GM18519 (cell line): ENCODE measurements at regions not wholly inside any gene's neighbourhood (a gene's known extent, or its start where the extent isn't known, plus 50 kb on each side); places are given as distances from the start of the nearest gene placed in this dataset.
"Not testable (repeated sequence)": the region's sequence is repeated elsewhere in the genome, so short reads cannot be mapped to it uniquely, and the experiment has no call there.

Experiments used
- ATAC-seq: cut with Tn5 transposase; IDR thresholded peaks from one replicate; pipeline ENCODE4 v1.9.1; 2021; ENCODE audit warnings: mild to moderate bottlenecking, moderate library complexity; ENCODE audit not compliant: unreplicated experiment, low FRiP score

DNA sequence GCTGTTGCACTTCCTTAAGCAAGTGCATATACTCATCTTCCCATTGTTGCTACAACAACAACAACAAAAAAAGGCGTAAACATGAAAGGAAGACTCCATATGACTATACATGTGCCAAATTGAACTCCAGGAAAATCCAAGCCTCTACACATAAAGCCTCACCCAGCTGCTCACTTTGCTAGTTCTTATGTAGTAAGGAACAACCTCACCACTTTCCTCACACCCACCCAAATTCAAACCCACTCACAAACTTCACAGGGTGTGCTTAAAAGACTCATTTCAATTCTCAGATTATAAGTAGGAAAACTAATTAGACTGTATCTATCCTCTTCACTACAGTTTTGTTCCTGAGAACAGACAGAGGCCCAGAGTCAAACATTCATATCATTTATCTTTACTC is 671.1 kb upstream of the INTU start:
- no peak for ATAC-seq

DNA sequence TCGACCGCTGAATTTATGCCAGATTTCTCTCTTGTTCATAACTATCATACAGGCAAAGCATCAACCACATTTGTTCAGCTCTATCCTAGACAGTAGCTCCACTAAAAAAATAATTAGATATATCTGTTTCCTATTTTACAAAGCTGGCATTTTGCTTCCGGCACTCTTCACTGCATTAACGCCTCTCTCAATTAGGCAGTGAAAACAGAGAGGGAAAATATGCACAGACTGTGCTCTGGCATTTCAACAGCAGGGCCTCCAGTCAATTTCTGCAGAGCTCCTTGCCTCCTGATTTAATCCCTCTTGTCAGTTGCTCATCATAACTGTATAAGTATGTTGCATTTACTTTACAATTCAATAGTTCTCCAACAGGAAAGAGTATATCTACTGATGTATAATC is 666.9 kb upstream of the INTU start:
- ATAC-seq = no peak

DNA sequence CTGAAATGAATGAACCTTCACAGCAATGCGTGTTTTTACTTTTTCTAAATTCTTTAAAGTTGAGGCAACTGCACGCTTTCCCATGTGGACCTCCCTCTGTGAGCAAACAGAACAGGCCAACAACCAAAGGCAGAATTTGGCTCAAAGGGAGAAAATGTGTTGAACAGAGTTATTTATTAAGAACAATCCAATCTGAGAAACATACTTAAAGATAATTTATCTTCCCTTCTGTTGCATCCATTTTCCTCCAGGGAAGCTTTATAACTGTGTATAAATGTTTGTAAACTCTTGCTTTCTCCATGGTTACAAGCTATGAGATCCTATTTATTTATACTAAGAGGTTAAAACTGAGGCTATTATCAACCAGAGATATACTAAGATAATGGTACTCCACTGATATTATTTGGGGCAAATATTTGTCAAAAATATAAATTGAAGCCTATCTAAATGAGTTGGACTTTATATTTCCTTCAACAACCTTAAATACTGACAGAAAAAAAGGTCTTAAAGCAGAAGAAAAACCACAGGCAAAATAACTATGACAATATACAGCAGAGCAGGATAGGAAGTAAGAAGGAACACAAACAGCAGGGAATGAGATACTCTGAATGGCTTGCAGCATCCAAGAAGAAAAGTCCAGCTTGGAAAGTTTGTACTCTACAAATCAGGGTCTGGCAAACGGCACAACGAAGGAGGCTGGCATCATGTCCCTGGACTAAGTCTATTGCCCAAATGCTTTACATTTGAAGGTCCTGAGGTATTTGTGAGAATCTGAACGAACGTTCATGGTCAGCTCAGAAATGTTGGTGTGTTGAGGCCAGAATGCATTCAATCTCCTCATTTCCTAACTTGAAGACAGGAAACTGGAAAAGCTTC is 663.2 kb upstream of the INTU start:
- no peak for ATAC-seq

DNA sequence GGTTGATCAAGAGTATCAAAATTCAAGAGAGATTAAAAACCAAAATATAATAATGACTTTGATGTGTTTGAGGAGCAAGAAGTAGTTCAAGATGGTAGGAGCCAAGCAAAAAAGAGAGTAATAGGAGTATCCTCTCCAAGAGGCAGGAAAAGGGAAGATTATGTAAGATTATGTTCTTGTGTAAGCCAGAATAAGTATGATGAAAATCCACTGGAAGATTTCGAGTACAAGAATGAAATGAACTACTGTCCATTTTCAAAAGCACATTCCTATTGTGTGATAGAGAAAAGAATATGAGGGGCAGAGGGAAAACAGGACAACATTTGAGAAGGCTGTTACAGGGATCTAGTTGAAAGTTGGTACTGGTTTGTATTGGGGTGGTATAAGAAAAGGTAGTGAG is 659.6 kb upstream of the INTU start:
- no peak for ATAC-seq

DNA sequence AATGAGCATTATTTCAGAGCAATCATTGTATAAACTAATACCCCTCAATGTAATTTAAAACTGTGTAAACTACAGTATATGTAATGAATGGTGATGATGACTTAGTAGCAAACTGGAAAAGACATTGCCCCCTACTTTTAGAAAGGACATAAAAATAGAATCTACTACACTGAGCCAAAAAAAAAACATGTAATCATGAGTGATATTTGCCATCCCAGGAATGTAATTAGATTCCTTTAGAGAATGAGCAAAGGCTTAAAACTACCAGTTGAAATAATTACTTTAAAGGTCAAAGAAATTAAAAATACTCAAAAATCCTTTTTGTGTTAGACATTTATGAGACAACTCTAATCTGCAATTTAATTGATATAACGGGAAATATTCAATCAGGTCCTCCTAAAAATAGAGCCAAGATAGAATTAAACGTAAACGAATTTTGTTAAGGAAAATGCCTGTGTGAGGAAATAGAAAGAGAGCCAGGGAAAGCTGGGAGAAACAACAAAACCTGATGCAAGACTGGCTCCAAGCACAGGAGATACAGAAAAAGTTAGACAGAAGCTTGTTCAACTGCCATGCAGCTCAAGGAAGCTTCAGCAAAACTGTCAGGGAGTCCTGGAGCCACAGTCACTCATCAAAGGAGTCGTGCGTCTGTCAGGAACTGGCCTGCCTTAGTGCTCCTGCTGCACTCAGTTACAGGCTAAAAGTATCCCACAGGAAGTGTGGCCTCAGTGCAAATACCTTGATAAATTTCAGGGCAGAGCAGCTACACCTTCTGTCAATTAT is 655.7 kb upstream of the INTU start:
- no peak for ATAC-seq

DNA sequence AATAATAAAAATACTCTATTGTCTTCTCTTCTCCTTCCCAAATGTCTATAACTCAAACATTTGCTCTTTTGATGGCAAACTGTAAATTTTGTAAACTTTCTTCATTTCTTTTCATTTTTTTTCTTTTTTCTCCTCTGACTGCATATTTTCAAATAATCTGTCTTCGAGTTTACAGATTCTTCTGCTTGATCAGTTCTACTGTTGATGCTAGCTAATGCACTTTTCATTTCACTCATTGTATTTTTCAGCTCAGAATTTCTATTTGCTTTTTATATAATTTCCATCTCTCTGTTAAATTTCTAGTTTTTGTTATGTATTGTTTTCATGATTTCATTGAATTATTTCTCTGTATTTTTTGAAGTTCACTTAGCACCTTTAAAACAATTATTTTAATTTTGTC is 646.8 kb upstream of the INTU start:
- no peak for ATAC-seq

DNA sequence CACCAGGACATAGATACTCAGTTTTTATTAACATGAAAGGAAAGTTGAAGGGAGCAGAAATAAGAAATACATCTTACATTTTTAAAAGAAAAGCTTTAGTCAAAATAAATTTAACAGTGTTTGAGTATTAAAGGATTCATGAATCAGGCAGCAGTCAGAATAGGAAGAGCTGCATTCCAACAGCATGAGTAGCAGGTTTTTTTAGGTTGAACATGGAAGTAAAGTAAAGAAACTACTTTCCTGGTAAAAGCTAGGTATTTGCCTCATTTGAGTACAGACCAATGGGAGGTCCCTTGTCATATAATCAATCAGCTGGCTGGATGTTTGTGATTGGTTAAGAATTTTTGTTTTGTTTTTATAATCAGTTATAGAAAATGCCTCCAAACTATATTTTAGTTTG is 645.9 kb upstream of the INTU start:
- ATAC-seq = no peak

DNA sequence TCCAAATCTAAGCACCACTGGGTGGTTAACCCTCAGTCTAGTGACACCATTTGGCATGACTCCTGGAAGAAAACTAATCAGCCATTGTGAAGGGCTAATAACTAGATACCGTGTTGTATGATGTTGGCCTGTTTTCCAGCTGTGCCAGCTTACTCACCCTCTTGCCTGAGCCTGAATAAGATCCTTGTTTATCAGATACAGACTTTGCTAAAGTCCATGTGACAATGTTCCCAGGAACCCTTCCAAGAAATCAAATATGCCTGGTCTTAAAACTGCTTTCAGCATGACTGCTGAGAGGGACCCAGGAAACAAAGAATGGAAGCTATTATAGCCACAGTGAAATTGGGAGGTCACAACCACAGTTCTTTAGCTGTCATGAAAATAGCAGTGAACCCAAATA is 640.8 kb upstream of the INTU start:
- ATAC-seq = no peak

DNA sequence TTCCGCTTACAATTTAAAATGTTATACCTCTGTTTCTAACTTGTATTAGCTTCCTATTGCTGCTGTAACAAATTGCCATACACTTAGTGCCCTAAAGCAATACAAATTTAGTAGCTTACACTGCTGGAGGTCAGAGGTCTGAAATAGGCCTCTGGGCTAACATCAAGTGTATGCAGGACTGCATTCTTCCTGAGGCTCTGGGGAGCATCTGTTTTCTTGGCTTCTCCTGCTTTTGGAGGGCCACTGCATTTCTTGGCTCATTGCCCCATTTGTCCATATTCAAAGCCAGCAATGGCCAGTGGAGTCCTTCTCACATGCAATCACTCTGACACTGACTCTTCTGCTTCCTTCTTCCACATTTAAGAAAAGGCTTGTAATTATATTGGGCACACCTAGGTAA is 639.8 kb upstream of the INTU start:
- no peak for ATAC-seq

DNA sequence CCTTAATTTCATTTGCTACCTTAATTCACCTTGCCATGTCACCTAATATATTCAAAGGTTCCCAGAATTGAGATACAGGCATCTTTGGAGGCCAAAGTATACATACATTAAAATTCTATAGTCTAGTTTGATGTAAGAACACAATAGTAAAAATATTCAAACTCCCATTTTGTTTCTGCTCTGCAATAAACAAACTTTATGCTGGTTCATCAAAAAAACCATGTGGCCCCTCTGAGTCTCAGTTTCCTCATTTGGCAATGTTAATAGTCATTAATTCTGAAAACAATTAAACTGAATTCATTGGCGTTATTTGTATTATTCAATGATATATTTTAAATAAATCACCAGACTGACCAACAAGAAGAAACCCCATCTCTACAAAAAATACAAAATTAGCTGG is 639.4 kb upstream of the INTU start:
- no peak for ATAC-seq

DNA sequence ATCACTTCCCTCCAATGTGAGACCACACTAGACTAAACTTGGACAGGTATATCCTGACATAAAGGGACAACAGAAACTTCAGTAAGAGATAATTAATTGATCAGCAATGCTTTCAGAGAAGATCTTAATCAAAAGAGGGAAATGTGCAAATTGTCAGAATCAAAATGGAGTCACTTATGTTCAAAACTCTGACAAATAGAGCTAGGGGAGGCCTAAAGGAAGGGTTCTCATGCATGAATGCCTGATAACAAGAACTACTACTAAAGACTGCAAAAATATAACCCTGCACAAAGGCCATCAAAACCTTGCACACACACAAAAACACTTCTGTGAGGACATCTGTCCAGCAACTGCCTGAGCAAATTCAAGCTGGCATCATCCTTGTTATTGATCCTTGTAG is 637.5 kb upstream of the INTU start:
- ATAC-seq = no peak

DNA sequence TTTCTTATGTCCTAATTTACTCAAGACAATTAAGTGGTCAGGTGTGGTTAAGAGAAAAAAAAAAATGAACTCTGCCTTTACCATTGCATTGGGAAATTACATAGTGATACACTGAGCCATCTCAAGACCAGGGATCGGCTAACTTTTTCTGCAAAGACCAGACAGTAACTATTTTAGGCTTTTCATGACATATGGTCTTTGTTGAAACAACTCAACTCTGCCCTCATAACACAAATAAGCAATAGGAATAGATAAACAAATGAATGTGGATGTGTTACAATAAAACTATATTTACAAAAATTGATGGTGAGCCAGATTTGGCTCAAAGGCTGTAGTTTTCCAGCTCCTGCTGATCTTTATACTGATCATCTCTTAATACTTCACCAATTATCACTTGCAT is 632.6 kb upstream of the INTU start:
- no peak for ATAC-seq

DNA sequence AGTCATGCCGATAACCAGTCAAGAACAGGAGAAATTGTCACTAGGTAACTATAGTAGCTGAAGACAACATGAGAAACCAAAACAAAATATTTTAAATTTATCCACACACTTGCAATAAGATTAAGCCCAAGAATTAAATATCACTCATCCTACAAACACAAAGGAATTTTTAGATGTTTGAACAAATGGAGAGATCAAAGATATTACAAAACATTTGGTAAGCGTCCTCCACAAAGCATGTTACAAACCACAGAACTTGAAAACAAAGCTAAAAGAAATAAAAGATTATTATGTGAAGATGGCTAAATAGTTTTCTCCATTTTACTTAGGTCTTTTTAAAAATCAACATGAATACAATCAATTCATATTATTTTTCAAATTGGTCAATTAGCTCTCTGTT is 631.9 kb upstream of the INTU start:
- ATAC-seq = no peak

DNA sequence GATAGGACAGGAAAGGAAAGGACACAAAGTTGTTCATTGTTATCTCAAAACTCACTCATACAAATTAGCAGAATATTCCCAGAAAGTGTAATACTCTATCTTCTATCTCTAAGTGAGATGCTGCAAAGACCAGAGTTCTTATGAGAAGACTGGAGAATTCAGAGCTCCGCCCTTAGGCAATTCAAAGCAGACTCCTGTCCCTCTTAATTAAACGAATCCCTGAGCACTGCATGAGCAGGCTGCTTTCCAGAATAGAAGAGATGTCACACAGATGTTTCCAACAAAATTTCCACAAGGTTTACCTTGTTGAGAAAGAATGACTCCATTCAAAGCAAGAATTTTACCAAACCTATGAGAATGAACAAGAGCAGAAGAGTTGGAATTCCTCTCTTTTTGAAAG is 630.8 kb upstream of the INTU start:
- no peak for ATAC-seq

DNA sequence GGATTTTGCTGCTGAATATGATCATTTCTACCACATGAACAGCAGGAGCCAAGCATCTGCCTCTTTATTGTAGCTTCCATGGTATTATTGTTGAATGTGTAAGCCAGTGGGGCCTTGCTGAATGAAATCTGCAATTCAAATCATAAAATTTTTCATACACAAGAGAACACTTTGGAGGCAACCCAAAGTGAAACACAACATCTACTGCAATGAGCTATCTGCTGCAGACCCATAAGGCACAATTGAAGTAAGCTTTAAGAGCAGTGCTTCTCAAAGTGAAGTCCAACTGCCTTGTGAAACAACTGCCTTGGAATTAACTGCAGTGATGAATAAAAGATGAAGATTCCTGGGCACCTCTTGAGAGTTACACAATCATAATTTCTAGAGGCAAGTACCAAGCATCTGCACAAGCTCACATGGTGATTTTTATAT is 626.3 kb upstream of the INTU start:
- ATAC-seq = no peak

DNA sequence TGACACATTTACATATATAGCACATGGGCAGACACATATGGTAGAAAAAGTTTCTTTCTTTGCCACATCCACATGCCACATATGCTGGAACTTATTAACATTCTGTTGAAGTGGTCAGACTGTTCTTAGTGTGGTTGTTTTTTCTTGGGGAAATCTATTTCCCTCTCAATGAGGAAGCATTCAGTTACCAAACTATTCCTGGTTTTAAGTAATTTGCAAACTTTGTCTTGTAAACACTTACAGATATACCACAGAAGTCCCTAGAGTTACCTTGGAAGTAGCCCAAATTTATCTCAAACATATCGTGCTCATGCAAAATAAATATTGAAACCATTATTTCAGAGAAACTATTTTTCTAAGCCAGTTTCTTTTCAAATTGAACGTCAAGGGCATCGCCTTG is 625.5 kb upstream of the INTU start:
- ATAC-seq = no peak

DNA sequence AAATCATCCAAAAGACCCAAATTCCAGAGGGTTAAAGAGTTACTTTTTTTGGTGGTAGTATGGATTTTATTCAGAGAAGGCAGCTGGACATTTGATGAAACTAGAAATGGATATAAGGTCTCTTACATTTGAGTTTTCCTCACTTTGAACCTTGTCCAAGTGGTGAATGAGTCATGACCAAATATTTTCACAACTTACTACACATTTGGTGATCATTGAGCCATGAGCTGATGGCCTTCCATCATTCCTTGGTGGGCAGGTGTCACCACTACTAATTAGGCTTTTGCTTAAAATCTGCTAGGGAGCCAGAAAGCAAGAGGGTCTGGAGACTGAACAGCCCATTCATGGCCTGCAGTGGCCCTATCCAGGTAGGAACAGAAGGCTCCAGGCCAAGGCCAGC is 620.2 kb upstream of the INTU start:
- ATAC-seq = no peak

DNA sequence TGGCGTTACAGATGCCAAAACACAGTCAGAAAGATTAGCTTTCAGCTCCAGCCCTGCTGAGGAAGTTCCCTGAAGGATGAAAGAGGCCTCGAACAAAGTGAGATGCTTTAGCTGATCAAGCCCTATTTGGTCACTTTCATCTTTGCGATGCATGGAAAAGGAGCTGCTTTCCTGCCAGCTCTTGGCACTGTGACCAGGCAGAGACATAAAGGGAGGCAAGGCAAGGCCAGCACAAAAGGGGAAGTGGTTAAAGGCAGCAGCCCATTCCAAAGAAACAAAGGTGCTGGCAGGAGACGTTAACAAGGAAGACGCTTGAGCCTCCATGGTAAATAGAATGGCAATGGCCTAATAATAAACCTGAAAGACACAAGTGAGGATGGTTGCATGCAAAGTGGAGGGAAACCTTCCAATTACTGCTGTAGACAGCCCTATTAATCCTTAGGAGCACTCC is 617.1 kb upstream of the INTU start:
- no peak for ATAC-seq

DNA sequence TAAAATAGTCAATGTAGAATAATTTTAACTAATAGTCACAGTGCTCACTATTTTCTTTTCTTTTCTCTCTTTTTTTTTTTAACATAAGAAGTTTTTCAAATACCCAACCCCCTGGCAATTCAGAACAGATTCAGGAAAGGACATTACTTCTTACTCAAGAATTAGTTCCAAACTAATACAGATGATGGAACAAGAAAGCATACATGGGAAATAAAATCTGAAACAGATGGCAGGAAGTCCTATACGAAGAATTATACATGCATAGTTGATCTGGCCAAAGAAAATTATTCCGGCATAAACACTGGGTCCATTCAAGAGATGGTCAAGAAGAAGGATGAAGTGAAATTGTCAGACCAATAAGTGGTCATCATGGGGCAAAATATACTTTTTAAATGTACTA is 614.4 kb upstream of the INTU start:
- ATAC-seq = no peak

DNA sequence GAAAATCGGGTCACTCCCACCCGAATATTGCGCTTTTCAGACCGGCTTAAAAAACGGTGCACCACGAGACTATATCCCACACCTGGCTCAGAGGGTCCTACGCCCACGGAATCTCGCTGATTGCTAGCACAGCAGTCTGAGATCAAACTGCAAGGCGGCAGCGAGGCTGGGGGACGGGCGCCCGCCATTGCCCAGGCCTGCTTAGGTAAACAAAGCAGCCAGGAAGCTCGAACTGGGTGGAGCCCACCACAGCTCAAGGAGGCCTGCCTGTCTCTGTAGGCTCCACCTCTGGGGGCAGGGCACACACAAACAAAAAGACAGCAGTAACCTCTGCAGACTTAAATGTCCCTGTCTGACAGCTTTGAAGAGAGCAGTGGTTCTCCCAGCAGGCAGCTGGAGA is 611.9 kb upstream of the INTU start:
- ATAC-seq = not testable (repeated sequence)

DNA sequence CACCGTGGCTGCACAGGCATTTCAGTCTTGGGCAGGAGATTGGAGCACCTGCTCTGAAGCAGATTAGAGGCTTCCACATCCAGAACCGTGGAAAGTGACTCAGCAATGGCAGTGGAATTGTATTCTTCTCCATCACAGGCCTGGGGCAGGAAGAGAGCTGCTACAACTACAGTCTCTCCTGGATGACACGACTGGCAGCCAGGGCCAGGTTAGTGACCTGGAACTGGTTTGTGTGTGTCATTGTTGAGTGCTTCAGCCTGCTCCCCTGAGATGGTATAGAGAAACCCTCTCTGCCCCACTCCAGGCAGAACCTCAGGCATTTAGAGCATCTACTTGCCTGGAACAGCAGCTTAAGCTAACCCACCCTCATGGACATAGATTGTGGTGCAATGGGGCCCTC is 596.5 kb upstream of the INTU start:
- no peak for ATAC-seq

DNA sequence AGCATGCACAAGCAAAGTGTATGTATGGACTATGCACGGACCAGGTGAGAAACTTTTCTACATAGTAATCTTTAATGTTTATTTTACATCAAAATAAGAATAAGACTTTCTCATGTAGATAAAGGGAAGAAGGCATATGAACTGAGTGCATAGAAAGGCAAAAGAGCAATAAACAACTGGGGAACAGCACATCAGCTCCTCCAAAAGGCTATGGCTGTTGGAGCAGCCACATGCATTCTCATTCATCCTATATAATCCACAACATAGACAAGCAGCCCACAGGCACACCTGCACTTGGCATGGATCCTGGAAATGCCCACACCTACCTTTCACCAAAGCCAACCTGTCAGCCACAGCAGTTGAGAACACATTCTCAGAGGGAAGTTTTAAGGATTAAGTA is 586.9 kb upstream of the INTU start:
- ATAC-seq = no peak
